HCT116 (cell line): ENCODE measurements at regions not wholly inside any gene's neighbourhood (a gene's known extent, or its start where the extent isn't known, plus 50 kb on each side); places are given as distances from the start of the nearest gene placed in this dataset.

Experiments used
- ATAC-seq: fragments of 200-7000 bp; cut with Tn5 transposase; 2 replicates; pipeline ENCODE4 v1.9.1; 2020; ENCODE audit warnings: mild to moderate bottlenecking, moderate library complexity
- BruUV-seq: library from RNA; stranded (reverse); fragments of 400-500 nt; replicated peaks from 2 replicates; lab custom pipeline; 2021; lab: Mats Ljungman, UMichigan
- CTCF ChIA-PET: fragments of 300-600 bp; sonication (Branson Sonifier 250); formaldehyde crosslinking; loops from one replicate; lab custom pipeline; 2021; ENCODE audit warnings: antibody characterized with exemption; lab: Charles Lee
- POLR2A ChIA-PET: fragments of 300-600, 350-600 bp; sonication (Branson Sonifier 250); formaldehyde crosslinking; loops from one replicate; lab custom pipeline; 2021; ENCODE audit warnings: antibody characterized with exemption; lab: Charles Lee
- RAD21 ChIA-PET, 2 experiments: fragments of 300-600 bp; sonication (Branson Sonifier 250); formaldehyde crosslinking; loops; one replicate each; lab custom pipeline; 2023; ENCODE audit warnings: low total read pairs in 2 of 2; ENCODE audit not compliant: uncharacterized antibody in 2 of 2, unreplicated experiment in 2 of 2, low non-redundant PET in 1 of 2; lab: Charles Lee
- DNase-seq: peaks from one replicate; pipeline ENCODE4 v3.0.0-alpha.2; 2010; ENCODE audit warnings: low read depth, low spot score
- H2AFZ ChIP-seq: fragments of 200-600 bp; shearing (Covaris generic), sonication (generic); 2 replicates; pipeline ENCODE4 v1.6.1; 2017; ENCODE audit warnings: low read depth, mixed run types, mixed read lengths, antibody characterized with exemption, low read length; ENCODE audit not compliant: poor library complexity, severe bottlenecking
- H3K27ac ChIP-seq: 2 replicates; pipeline ENCODE4 v1.5.1; 2012; ENCODE audit warnings: low read depth, low read length
- H3K27me3 ChIP-seq: fragments of 200-600 bp; sonication (generic); 2 replicates; pipeline ENCODE4 v1.6.1; 2016; ENCODE audit warnings: mixed run types, low read length, mixed read lengths; ENCODE audit not compliant: insufficient read depth
- H3K36me3 ChIP-seq, 2 experiments: fragments of 200-500 bp in 1 of 2; fragments of 200-600 bp in 1 of 2; sonication (Bioruptor generic) in 1 of 2; sonication (generic) in 1 of 2; 2 replicates each; pipeline versions ENCODE4 v1.5.1 to v1.6.1; 2014 to 2016; ENCODE audit warnings: low read length in 2 of 2, inconsistent platforms in 1 of 2, mixed read lengths in 1 of 2, mixed run types in 1 of 2; ENCODE audit not compliant: insufficient read depth in 2 of 2, control insufficient read depth in 1 of 2
- H3K4me1 ChIP-seq, 2 experiments: fragments of 200-600 bp in 1 of 2; sonication (generic) in 1 of 2; 2 replicates each; pipeline versions ENCODE4 v1.5.1 to v1.6.1; 2012 to 2017; ENCODE audit warnings: low read length in 2 of 2, inconsistent platforms in 1 of 2, mild to moderate bottlenecking in 1 of 2, mixed read lengths in 1 of 2, mixed run types in 1 of 2, moderate library complexity in 1 of 2; ENCODE audit not compliant: insufficient read depth in 2 of 2, control insufficient read depth in 1 of 2
- H3K4me2 ChIP-seq: fragments of 200-600 bp; sonication (generic); 2 replicates; pipeline ENCODE4 v1.6.1; 2017; ENCODE audit warnings: mixed run types, low read length, mixed read lengths
- H3K4me3 ChIP-seq, 2 experiments: fragments of 200-600 bp in 1 of 2; sonication (generic) in 1 of 2; replicated peaks in 1 of 2; 2 replicates each; pipeline ENCODE4 v1.5.1; 2011 to 2016; ENCODE audit warnings: low read length in 2 of 2, control low read depth in 1 of 2, low read depth in 1 of 2, mild to moderate bottlenecking in 1 of 2, mixed read lengths in 1 of 2, mixed run types in 1 of 2
- H3K79me2 ChIP-seq: fragments of 200-600 bp; sonication (generic); 2 replicates; pipeline ENCODE4 v1.6.1; 2017; ENCODE audit warnings: mild to moderate bottlenecking, mixed run types, low read length, moderate library complexity, mixed read lengths; ENCODE audit not compliant: insufficient read depth
- H3K9ac ChIP-seq: fragments of 200-600 bp; sonication (generic); 2 replicates; pipeline ENCODE4 v1.6.1; 2016; ENCODE audit warnings: low read length, mixed read lengths
- H3K9me2 ChIP-seq: fragments of 200-600 bp; sonication (generic), shearing (Covaris generic); 2 replicates; pipeline ENCODE4 v1.6.1; 2017; ENCODE audit warnings: mixed run types, mild to moderate bottlenecking, moderate library complexity; ENCODE audit not compliant: insufficient read depth
- H3K9me3 ChIP-seq, 2 experiments: fragments of 200-500 bp in 1 of 2; fragments of 200-600 bp in 1 of 2; sonication (Bioruptor generic) in 1 of 2; sonication (generic) in 1 of 2; 2 replicates each; pipeline ENCODE4 v1.6.1; 2014 to 2017; ENCODE audit warnings: low read length in 2 of 2, mixed read lengths in 2 of 2, inconsistent platforms in 1 of 2, low read depth in 1 of 2, mild to moderate bottlenecking in 1 of 2, mixed run types in 1 of 2, moderate library complexity in 1 of 2; ENCODE audit not compliant: control insufficient read depth in 1 of 2, insufficient read depth in 1 of 2
- H4K20me1 ChIP-seq: fragments of 200-600 bp; sonication (generic), shearing (Covaris generic); 2 replicates; pipeline ENCODE4 v1.6.1; 2017; ENCODE audit warnings: mixed run types, mild to moderate bottlenecking, moderate library complexity; ENCODE audit not compliant: insufficient read depth
- CBX3 ChIP-seq: IDR thresholded peaks from 2 replicates; pipeline ENCODE4 v1.6.1; 2012; ENCODE audit warnings: low read depth
- CEBPB ChIP-seq: IDR thresholded peaks from 2 replicates; pipeline ENCODE4 v1.6.1; 2012; ENCODE audit warnings: low read depth
- EGR1 ChIP-seq: IDR thresholded peaks from 2 replicates; pipeline ENCODE4 v1.6.1; 2012; ENCODE audit warnings: low read depth
- ELF1 ChIP-seq: IDR thresholded peaks from 2 replicates; pipeline ENCODE4 v1.6.1; 2012; ENCODE audit warnings: low read depth, borderline replicate concordance
- FOSL1 ChIP-seq: IDR thresholded peaks from 2 replicates; pipeline ENCODE4 v1.6.1; 2012; ENCODE audit warnings: low read depth
- JUND ChIP-seq: IDR thresholded peaks from 2 replicates; pipeline ENCODE4 v1.6.1; 2012
- POLR2A ChIP-seq: IDR thresholded peaks from 2 replicates; pipeline ENCODE4 v1.7.0; 2011; ENCODE audit warnings: borderline replicate concordance; ENCODE audit not compliant: insufficient read depth, insufficient read length; ENCODE audit errors: extremely low read depth
- POLR2AphosphoS5 ChIP-seq: IDR thresholded peaks from 2 replicates; pipeline ENCODE4 v1.6.1; 2011; ENCODE audit warnings: mild to moderate bottlenecking, low read depth, low read length, moderate library complexity
- SIN3A ChIP-seq: IDR thresholded peaks from 2 replicates; pipeline ENCODE4 v1.6.1; 2012; ENCODE audit warnings: low read depth
- SP1 ChIP-seq: IDR thresholded peaks from 2 replicates; pipeline ENCODE4 v1.6.1; 2012; ENCODE audit warnings: low read depth
- SRF ChIP-seq: IDR thresholded peaks from 2 replicates; pipeline ENCODE4 v1.6.1; 2012; ENCODE audit warnings: low read depth
- TCF7L2 ChIP-seq: IDR thresholded peaks from 2 replicates; pipeline ENCODE4 v1.7.0; 2011; ENCODE audit warnings: borderline replicate concordance, inconsistent platforms; ENCODE audit not compliant: insufficient read depth, insufficient read length; ENCODE audit errors: extremely low read depth
- YY1 ChIP-seq: IDR thresholded peaks from 2 replicates; pipeline ENCODE4 v1.6.1; 2011; ENCODE audit warnings: low read length, low read depth, moderate library complexity, mild to moderate bottlenecking; ENCODE audit not compliant: insufficient replicate concordance; ENCODE audit errors: extremely low read depth
- ZFX ChIP-seq: fragments of 450-650 bp; IDR thresholded peaks from 2 replicates; pipeline ENCODE4 v1.6.1; 2017
- ZNF274 ChIP-seq: fragments of 200-500 bp; sonication (Bioruptor generic); IDR thresholded peaks from 2 replicates; pipeline ENCODE4 v1.6.1; 2014; ENCODE audit warnings: mild to moderate bottlenecking, low read depth, low read length, inconsistent platforms
- intact Hi-C: fragments of 100-400 bp; cut with micrococcal nuclease; formaldehyde crosslinking; loops from 2 replicates; pipeline ENCODE4 v1.10.0; 2022
- TF ChIP-seq, protein P1 (sequence below): IDR thresholded peaks from 2 replicates; pipeline ENCODE4 v1.6.1; 2012; ENCODE audit warnings: low read depth
- TF ChIP-seq, protein P2 (sequence below): IDR thresholded peaks from 2 replicates; pipeline ENCODE4 v1.6.1; 2011; ENCODE audit warnings: mild to moderate bottlenecking, low read length, moderate library complexity; ENCODE audit not compliant: insufficient replicate concordance; ENCODE audit errors: extremely low read depth
- TF ChIP-seq, protein P3 (sequence below): IDR thresholded peaks from 2 replicates; pipeline ENCODE4 v1.6.1; 2012
- TF ChIP-seq, protein P4 (sequence below), 3 experiments: fragments of 200-600 bp in 1 of 3; sonication (generic) in 1 of 3; IDR thresholded peaks in 2 of 3; conservative IDR thresholded peaks in 1 of 3; 2 replicates each; pipeline ENCODE4 v1.5.1; 2012 to 2017; ENCODE audit warnings: low read depth in 2 of 3, low read length in 2 of 3, antibody characterized with exemption in 1 of 3, borderline replicate concordance in 1 of 3, control low read depth in 1 of 3, mild to moderate bottlenecking in 1 of 3, mixed read lengths in 1 of 3, mixed run types in 1 of 3, moderate library complexity in 1 of 3; ENCODE audit not compliant: insufficient read depth in 1 of 3
- TF ChIP-seq, protein P5 (sequence below): IDR thresholded peaks from 2 replicates; pipeline ENCODE4 v1.6.1; 2012

DNA sequence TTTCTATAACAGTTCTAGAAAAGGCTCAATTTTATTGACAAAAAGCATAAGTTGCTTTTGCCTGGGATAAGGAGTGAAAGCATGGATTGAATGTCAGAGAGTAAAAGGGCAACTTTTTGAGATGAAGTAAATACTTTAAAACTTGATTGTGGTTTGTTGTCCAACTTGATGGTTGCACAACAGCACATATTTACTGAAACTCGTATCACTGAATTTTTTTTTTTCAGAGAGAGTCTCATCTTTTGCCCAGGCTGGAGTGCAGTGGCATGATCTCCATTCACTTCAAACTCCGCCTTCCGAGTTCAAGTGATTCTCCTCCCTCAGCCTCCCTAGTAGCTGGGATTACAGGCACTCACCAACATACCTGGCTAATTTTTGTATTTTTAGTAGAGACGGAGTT is 856.8 kb downstream of the SH3BGRL start:
- H3K9me2 ChIP-seq = no peaks in the 10 kb centered on the region
- no peaks in the 10 kb centered on the region for H4K20me1 ChIP-seq
- TF ChIP-seq, protein P1, sequence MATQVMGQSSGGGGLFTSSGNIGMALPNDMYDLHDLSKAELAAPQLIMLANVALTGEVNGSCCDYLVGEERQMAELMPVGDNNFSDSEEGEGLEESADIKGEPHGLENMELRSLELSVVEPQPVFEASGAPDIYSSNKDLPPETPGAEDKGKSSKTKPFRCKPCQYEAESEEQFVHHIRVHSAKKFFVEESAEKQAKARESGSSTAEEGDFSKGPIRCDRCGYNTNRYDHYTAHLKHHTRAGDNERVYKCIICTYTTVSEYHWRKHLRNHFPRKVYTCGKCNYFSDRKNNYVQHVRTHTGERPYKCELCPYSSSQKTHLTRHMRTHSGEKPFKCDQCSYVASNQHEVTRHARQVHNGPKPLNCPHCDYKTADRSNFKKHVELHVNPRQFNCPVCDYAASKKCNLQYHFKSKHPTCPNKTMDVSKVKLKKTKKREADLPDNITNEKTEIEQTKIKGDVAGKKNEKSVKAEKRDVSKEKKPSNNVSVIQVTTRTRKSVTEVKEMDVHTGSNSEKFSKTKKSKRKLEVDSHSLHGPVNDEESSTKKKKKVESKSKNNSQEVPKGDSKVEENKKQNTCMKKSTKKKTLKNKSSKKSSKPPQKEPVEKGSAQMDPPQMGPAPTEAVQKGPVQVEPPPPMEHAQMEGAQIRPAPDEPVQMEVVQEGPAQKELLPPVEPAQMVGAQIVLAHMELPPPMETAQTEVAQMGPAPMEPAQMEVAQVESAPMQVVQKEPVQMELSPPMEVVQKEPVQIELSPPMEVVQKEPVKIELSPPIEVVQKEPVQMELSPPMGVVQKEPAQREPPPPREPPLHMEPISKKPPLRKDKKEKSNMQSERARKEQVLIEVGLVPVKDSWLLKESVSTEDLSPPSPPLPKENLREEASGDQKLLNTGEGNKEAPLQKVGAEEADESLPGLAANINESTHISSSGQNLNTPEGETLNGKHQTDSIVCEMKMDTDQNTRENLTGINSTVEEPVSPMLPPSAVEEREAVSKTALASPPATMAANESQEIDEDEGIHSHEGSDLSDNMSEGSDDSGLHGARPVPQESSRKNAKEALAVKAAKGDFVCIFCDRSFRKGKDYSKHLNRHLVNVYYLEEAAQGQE = no peak
- TF ChIP-seq, protein P2, sequence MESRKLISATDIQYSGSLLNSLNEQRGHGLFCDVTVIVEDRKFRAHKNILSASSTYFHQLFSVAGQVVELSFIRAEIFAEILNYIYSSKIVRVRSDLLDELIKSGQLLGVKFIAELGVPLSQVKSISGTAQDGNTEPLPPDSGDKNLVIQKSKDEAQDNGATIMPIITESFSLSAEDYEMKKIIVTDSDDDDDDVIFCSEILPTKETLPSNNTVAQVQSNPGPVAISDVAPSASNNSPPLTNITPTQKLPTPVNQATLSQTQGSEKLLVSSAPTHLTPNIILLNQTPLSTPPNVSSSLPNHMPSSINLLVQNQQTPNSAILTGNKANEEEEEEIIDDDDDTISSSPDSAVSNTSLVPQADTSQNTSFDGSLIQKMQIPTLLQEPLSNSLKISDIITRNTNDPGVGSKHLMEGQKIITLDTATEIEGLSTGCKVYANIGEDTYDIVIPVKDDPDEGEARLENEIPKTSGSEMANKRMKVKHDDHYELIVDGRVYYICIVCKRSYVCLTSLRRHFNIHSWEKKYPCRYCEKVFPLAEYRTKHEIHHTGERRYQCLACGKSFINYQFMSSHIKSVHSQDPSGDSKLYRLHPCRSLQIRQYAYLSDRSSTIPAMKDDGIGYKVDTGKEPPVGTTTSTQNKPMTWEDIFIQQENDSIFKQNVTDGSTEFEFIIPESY = no peak
- TF ChIP-seq, protein P3, sequence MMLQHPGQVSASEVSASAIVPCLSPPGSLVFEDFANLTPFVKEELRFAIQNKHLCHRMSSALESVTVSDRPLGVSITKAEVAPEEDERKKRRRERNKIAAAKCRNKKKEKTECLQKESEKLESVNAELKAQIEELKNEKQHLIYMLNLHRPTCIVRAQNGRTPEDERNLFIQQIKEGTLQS = no peak
- TF ChIP-seq, protein P4, sequence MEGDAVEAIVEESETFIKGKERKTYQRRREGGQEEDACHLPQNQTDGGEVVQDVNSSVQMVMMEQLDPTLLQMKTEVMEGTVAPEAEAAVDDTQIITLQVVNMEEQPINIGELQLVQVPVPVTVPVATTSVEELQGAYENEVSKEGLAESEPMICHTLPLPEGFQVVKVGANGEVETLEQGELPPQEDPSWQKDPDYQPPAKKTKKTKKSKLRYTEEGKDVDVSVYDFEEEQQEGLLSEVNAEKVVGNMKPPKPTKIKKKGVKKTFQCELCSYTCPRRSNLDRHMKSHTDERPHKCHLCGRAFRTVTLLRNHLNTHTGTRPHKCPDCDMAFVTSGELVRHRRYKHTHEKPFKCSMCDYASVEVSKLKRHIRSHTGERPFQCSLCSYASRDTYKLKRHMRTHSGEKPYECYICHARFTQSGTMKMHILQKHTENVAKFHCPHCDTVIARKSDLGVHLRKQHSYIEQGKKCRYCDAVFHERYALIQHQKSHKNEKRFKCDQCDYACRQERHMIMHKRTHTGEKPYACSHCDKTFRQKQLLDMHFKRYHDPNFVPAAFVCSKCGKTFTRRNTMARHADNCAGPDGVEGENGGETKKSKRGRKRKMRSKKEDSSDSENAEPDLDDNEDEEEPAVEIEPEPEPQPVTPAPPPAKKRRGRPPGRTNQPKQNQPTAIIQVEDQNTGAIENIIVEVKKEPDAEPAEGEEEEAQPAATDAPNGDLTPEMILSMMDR (IDR thresholded peaks at IDR 0.05 in 2 of 3, conservative IDR thresholded peaks at IDR 0.05 in 1 of 3; ENCODE audit: borderline replicate concordance in 1 of 3, insufficient read depth in 1 of 3, low read depth in 2 of 3, low read length in 2 of 3) = no peak
- TF ChIP-seq SIN3A (no peak), CBX3 (no peak), FOSL1 (no peak), ZFX (no peak), JUND (no peak), EGR1 (no peak), POLR2A (no peak), YY1 (no peak), SRF (no peak), ZNF274 (no peak), POLR2AphosphoS5 (no peak), SP1 (no peak), ELF1 (no peak), CEBPB (no peak), TCF7L2 (no peak)
- TF ChIP-seq, protein P5, sequence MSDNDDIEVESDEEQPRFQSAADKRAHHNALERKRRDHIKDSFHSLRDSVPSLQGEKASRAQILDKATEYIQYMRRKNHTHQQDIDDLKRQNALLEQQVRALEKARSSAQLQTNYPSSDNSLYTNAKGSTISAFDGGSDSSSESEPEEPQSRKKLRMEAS = no peak
- no peaks in the 10 kb centered on the region for H3K36me3 ChIP-seq
- ChIA-PET RAD21 (no interaction called here), CTCF (no interaction called here), POLR2A (no interaction called here)
- no peak overlapping the region for H3K27ac ChIP-seq
- no peaks in the 10 kb centered on the region for H3K79me2 ChIP-seq
- H3K9me3 ChIP-seq = 0 out of 4 replicates have a peak, but pooled peaks cover 0 to 3% of the 10 kb centered on the region in 2 experiments
- ATAC-seq = no peak
- no peak overlapping the region for H3K4me3 ChIP-seq
- no TSS peak for BruUV-seq
- no peak overlapping the region for H3K9ac ChIP-seq
- H3K4me1 ChIP-seq = no peaks in the 10 kb centered on the region
- no peak for DNase-seq
- no peak overlapping the region for H3K4me2 ChIP-seq
- intact Hi-C loops = no loop called here
- no peak overlapping the region for H2AFZ ChIP-seq
- no peaks in the 10 kb centered on the region for H3K27me3 ChIP-seq
